Right lobe of liver (tissue), 6 donors: ENCODE measurements at regions not wholly inside any gene's neighbourhood (a gene's known extent, or its start where the extent isn't known, plus 50 kb on each side); places are given as distances from the start of the nearest gene placed in this dataset.

Experiments
- ATAC-seq, 4 donors: fragments of 200-7000 bp; cut with Tn5 transposase; one replicate each; pipeline ENCODE4 v1.9.1; 2020; ENCODE audit warnings: mild to moderate bottlenecking in 4 of 4, moderate library complexity in 4 of 4
- DNase-seq, 3 donors: peaks; one replicate each; pipeline ENCODE4 v3.0.0-alpha.2; 2020
- H3K27ac ChIP-seq, 3 donors: fragments of 200-600 bp; one replicate each; pipeline ENCODE4 v1.8.0; 2022
- H3K27me3 ChIP-seq, 2 donors: fragments of 200-600 bp; one replicate each; pipeline ENCODE4 v1.8.0; 2022
- H3K36me3 ChIP-seq, 4 donors: fragments of 200-600 bp; sonication (generic) in 1 of 4; one replicate each; pipeline versions ENCODE4 v1.5.1 to v1.8.0; 2017 to 2022; ENCODE audit warnings: control low read depth in 1 of 4
- H3K4me1 ChIP-seq, 4 donors: fragments of 200-600 bp; sonication (generic) in 1 of 4; one replicate each; pipeline versions ENCODE4 v1.5.1 to v1.8.0; 2017 to 2022; ENCODE audit warnings: control low read depth in 1 of 4
- H3K4me3 ChIP-seq, 3 donors: fragments of 200-600 bp; one replicate each; pipeline ENCODE4 v1.8.0; 2022
- H3K9me3 ChIP-seq, 4 donors: fragments of 200-600 bp; sonication (generic) in 1 of 4; one replicate each; pipeline versions ENCODE4 v1.5.1 to v1.8.0; 2017 to 2022; ENCODE audit warnings: control low read depth in 1 of 4
- CTCF ChIP-seq, 4 donors: fragments of 200-600 bp in 3 of 4; fragments of 450-650 bp in 1 of 4; IDR thresholded peaks; one replicate each; pipeline versions ENCODE4 v1.5.1 to v1.8.0; 2016 to 2022; ENCODE audit warnings: antibody characterized with exemption in 4 of 4, mild to moderate bottlenecking in 2 of 4
- POLR2A ChIP-seq: fragments of 450-650 bp; IDR thresholded peaks from one replicate; pipeline ENCODE4 v1.6.1; 2017; ENCODE audit warnings: antibody characterized with exemption, mild to moderate bottlenecking
- WGBS: methylation state at CpG from one replicate; pipeline ENCODE4 v1.1.6; 2018; ENCODE audit warnings: low coverage, low lambda C conversion rate; ENCODE audit not compliant: insufficient coverage; ENCODE audit errors: missing lambda C conversion rate; 5-methylcytosine and 5-hydroxymethylcytosine counted together
- intact Hi-C, 2 donors: fragments of 100-400 bp; cut with DNase I; formaldehyde crosslinking; loops; one replicate each; pipeline versions ENCODE4 v1.11.2 to v1.14.1; 2022
- donor health status: DM: no; HTN: yes; CAD: no.
- donor health status: DM: no; HTN: no; CAD: no.
- donor health status: DM: no; HTN: no; CAD: no.
- donor health status: DM: no; HTN: yes; CAD: no.
- donor health status: DM: no; HTN: yes; CAD: no.

- Histone ChIP-seq H3K27me3 (no peaks in the 10 kb centered on the region), H3K4me3 (no peak overlapping the region), H3K9me3 (no peaks in the 10 kb centered on the region), H3K4me1 (no peaks in the 10 kb centered on the region), H3K27ac (no peak overlapping the region), H3K36me3 (no peaks in the 10 kb centered on the region)
- TF ChIP-seq POLR2A (no peak), CTCF (IDR thresholded peaks at IDR 0.05) (no peak)
- ATAC-seq (no peak), DNase-seq (no peak)
- no CpG with 5 or more reads among the region's 20 CpGs for WGBS
- intact Hi-C loops = no loop called here
Measured at GRCh38 chr11:39442177-39442576, 2017.3 kb downstream of the LRRC4C start.

GRCh38 chr11:39435641-39436040 is 2023.8 kb downstream of the LRRC4C start:
- ATAC-seq = no peak
- DNase-seq = no peak
- Histone ChIP-seq H3K36me3 (no peaks in the 10 kb centered on the region), H3K27ac (no peak overlapping the region), H3K9me3 (no peaks in the 10 kb centered on the region), H3K27me3 (no peaks in the 10 kb centered on the region), H3K4me3 (no peak overlapping the region), H3K4me1 (no peaks in the 10 kb centered on the region)
- TF ChIP-seq CTCF (IDR thresholded peaks at IDR 0.05) = no peak
- TF ChIP-seq POLR2A = no peak
- 38% methylated on average over 1 of the region's 3 CpGs for WGBS
- intact Hi-C loops = no loop called here

GRCh38 chr11:39434466-39434865 is 2025.0 kb downstream of the LRRC4C start:
- TF ChIP-seq CTCF (IDR thresholded peaks at IDR 0.05) (no peak), POLR2A (no peak)

GRCh38 chr11:39432929-39433328 is 2026.5 kb downstream of the LRRC4C start:
- no peaks in the 10 kb centered on the region for H3K4me1 ChIP-seq
- DNase-seq (no peak), ATAC-seq (no peak)
- intact Hi-C loops = no loop called here
- TF ChIP-seq CTCF (IDR thresholded peaks at IDR 0.05) (no peak), POLR2A (no peak)
- H3K27ac ChIP-seq = no peak overlapping the region
- no peaks in the 10 kb centered on the region for H3K27me3 ChIP-seq
- no peaks in the 10 kb centered on the region for H3K36me3 ChIP-seq
- H3K9me3 ChIP-seq = no peaks in the 10 kb centered on the region
- H3K4me3 ChIP-seq = no peak overlapping the region
- WGBS = 0% methylated on average over 1 of the region's 1 CpG

More at GRCh38 chr11:39434466-39434865, 2025.0 kb downstream of the LRRC4C start:
- Histone ChIP-seq H3K4me1 (no peaks in the 10 kb centered on the region), H3K4me3 (no peak overlapping the region), H3K36me3 (no peaks in the 10 kb centered on the region), H3K27me3 (no peaks in the 10 kb centered on the region), H3K27ac (no peak overlapping the region), H3K9me3 (no peaks in the 10 kb centered on the region)
- no peak for DNase-seq
- ATAC-seq = no peak
- WGBS = 33% methylated on average over 1 of the region's 1 CpG
- intact Hi-C loops = no loop called here

- DNase-seq = no peak
- no peak for ATAC-seq
- no peaks in the 10 kb centered on the region for H3K9me3 ChIP-seq
- H3K4me3 ChIP-seq = no peak overlapping the region
- no peaks in the 10 kb centered on the region for H3K27me3 ChIP-seq
- intact Hi-C loops = no loop called here
- no peak overlapping the region for H3K27ac ChIP-seq
- no peaks in the 10 kb centered on the region for H3K36me3 ChIP-seq
- TF ChIP-seq POLR2A (no peak), CTCF (IDR thresholded peaks at IDR 0.05) (no peak)
- WGBS = 77% methylated on average over 2 of the region's 2 CpGs
- H3K4me1 ChIP-seq = no peaks in the 10 kb centered on the region
Measured at GRCh38 chr11:39425226-39425625, 2034.2 kb downstream of the LRRC4C start.
